Upper lobe of left lung (tissue), 4 donors: ENCODE measurements at regions not wholly inside any gene's neighbourhood (a gene's known extent, or its start where the extent isn't known, plus 50 kb on each side); places are given as distances from the start of the nearest gene placed in this dataset.

ENCODE experiments used
- POLR2AphosphoS5 ChIP-seq, 2 donors: sonication (generic); formaldehyde crosslinking; IDR thresholded peaks; one replicate each; pipeline ENCODE4 v1.5.1; 2017; ENCODE audit warnings: antibody characterized with exemption in 2 of 2
- TF ChIP-seq, protein P1 (sequence below), 6 experiments: fragments of 450-650 bp in 4 of 6; fragments of 200-600 bp in 2 of 6; sonication (generic) in 2 of 6; IDR thresholded peaks; one replicate each; pipeline ENCODE4 v1.5.1; 2016 to 2019; ENCODE audit warnings: antibody characterized with exemption in 6 of 6

DNA sequence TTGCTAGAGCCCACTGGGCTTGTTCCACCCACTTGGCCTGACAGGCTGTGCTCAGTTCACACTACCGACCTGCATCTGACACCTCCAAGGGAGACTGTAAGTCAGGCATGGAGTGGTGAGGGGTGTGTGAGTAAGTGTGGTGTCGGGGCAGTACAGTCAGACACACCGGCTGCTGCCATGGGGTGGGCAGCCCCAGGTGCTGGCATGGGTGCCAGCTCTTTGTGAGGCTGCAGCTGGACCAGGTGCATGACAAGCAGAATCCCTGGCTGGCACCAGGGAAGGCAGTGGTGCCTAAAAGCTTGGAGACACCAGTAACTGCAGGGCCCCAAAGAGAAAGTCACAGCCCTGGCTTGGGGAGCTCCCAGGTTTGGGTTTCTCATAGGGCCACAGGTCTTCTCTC lies 665.0 kb downstream of the SH3BGRL start:
- TF ChIP-seq, protein P1, sequence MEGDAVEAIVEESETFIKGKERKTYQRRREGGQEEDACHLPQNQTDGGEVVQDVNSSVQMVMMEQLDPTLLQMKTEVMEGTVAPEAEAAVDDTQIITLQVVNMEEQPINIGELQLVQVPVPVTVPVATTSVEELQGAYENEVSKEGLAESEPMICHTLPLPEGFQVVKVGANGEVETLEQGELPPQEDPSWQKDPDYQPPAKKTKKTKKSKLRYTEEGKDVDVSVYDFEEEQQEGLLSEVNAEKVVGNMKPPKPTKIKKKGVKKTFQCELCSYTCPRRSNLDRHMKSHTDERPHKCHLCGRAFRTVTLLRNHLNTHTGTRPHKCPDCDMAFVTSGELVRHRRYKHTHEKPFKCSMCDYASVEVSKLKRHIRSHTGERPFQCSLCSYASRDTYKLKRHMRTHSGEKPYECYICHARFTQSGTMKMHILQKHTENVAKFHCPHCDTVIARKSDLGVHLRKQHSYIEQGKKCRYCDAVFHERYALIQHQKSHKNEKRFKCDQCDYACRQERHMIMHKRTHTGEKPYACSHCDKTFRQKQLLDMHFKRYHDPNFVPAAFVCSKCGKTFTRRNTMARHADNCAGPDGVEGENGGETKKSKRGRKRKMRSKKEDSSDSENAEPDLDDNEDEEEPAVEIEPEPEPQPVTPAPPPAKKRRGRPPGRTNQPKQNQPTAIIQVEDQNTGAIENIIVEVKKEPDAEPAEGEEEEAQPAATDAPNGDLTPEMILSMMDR (IDR thresholded peaks at IDR 0.05): no peak
- no peak for TF ChIP-seq POLR2AphosphoS5 (IDR thresholded peaks at IDR 0.05)
